ENCODE measurements at regions not wholly inside any gene's neighbourhood (a gene's known extent, or its start where the extent isn't known, plus 50 kb on each side); places are given as distances from the start of the nearest gene placed in this dataset.

GRCh38 chr7:41207141-41207540 lies 495.7 kb downstream of the INHBA start:
- no peaks in the 10 kb centered on the region for H3K36me3 ChIP-seq
- H3K4me1 ChIP-seq = no peaks in the 10 kb centered on the region
- no peaks in the 10 kb centered on the region for H3K27me3 ChIP-seq
- TF ChIP-seq CTCF (IDR thresholded peaks at IDR 0.05) (no peak), POLR2A (IDR thresholded peaks at IDR 0.05) (no peak)
- 76 to 86% methylated on average over 9 of the region's 9 CpGs for WGBS, 2 donors
- intact Hi-C loops (cut with DNase I) = no loop called here
- no peak overlapping the region for H3K27ac ChIP-seq
- H3K9me3 ChIP-seq = no peaks in the 10 kb centered on the region
- no peak for DNase-seq
- no peak overlapping the region for H3K4me3 ChIP-seq

GRCh38 chr7:41206267-41206666 lies 496.6 kb downstream of the INHBA start:
- no peak for DNase-seq
- 41 to 49% methylated on average over 2 of the region's 2 CpGs for WGBS, 2 donors
- Histone ChIP-seq H3K4me1 (no peaks in the 10 kb centered on the region), H3K36me3 (no peaks in the 10 kb centered on the region), H3K27me3 (no peaks in the 10 kb centered on the region), H3K27ac (no peak overlapping the region), H3K9me3 (no peaks in the 10 kb centered on the region), H3K4me3 (no peak overlapping the region)
- intact Hi-C loops (cut with DNase I) = no loop called here
- TF ChIP-seq CTCF (IDR thresholded peaks at IDR 0.05) (no peak), POLR2A (IDR thresholded peaks at IDR 0.05) (no peak)

GRCh38 chr7:41205600-41205999 lies 497.3 kb downstream of the INHBA start:
- no peak for TF ChIP-seq CTCF (IDR thresholded peaks at IDR 0.05)
- no peak for TF ChIP-seq POLR2A (IDR thresholded peaks at IDR 0.05)
- Histone ChIP-seq H3K9me3 (no peaks in the 10 kb centered on the region), H3K27me3 (no peaks in the 10 kb centered on the region), H3K4me1 (no peaks in the 10 kb centered on the region), H3K27ac (no peak overlapping the region), H3K36me3 (no peaks in the 10 kb centered on the region), H3K4me3 (no peak overlapping the region)
- 73 to 75% methylated on average over 2 of the region's 2 CpGs for WGBS, 2 donors
- intact Hi-C loops (cut with DNase I) = no loop called here
- no peak for DNase-seq

GRCh38 chr7:41203542-41203941 lies 499.3 kb downstream of the INHBA start:
- intact Hi-C loops (cut with DNase I) = no loop called here
- Histone ChIP-seq H3K4me3 (no peak overlapping the region), H3K27me3 (no peaks in the 10 kb centered on the region), H3K27ac (no peak overlapping the region), H3K9me3 (no peaks in the 10 kb centered on the region), H3K36me3 (no peaks in the 10 kb centered on the region), H3K4me1 (no peaks in the 10 kb centered on the region)
- 45 to 73% methylated on average over 2 of the region's 2 CpGs for WGBS, 2 donors
- no peak for DNase-seq
- no peak for TF ChIP-seq CTCF (IDR thresholded peaks at IDR 0.05)
- TF ChIP-seq POLR2A (IDR thresholded peaks at IDR 0.05) = no peak

GRCh38 chr7:41201021-41201420 lies 501.9 kb downstream of the INHBA start:
- DNase-seq = no peak
- intact Hi-C loops (cut with DNase I) = no loop called here
- Histone ChIP-seq H3K36me3 (no peaks in the 10 kb centered on the region), H3K4me3 (no peak overlapping the region), H3K9me3 (no peaks in the 10 kb centered on the region), H3K27me3 (no peaks in the 10 kb centered on the region), H3K27ac (no peak overlapping the region), H3K4me1 (no peaks in the 10 kb centered on the region)
- 80 to 87% methylated on average over 3 of the region's 3 CpGs for WGBS, 2 donors
- no peak for TF ChIP-seq POLR2A (IDR thresholded peaks at IDR 0.05)
- no peak for TF ChIP-seq CTCF (IDR thresholded peaks at IDR 0.05)
